HCT116 (cell line): ENCODE measurements at regions not wholly inside any gene's neighbourhood (a gene's known extent, or its start where the extent isn't known, plus 50 kb on each side); places are given as distances from the start of the nearest gene placed in this dataset.

Experiments
- ATAC-seq: fragments of 200-7000 bp; cut with Tn5 transposase; 2 replicates; pipeline ENCODE4 v1.9.1; 2020; ENCODE audit warnings: mild to moderate bottlenecking, moderate library complexity
- BruUV-seq: library from RNA; stranded (reverse); fragments of 400-500 nt; replicated peaks from 2 replicates; lab custom pipeline; 2021; lab: Mats Ljungman, UMichigan
- CTCF ChIA-PET: fragments of 300-600 bp; sonication (Branson Sonifier 250); formaldehyde crosslinking; loops from one replicate; lab custom pipeline; 2021; ENCODE audit warnings: antibody characterized with exemption; lab: Charles Lee
- POLR2A ChIA-PET: fragments of 300-600, 350-600 bp; sonication (Branson Sonifier 250); formaldehyde crosslinking; loops from one replicate; lab custom pipeline; 2021; ENCODE audit warnings: antibody characterized with exemption; lab: Charles Lee
- RAD21 ChIA-PET, 2 experiments: fragments of 300-600 bp; sonication (Branson Sonifier 250); formaldehyde crosslinking; loops; one replicate each; lab custom pipeline; 2023; ENCODE audit warnings: low total read pairs in 2 of 2; ENCODE audit not compliant: uncharacterized antibody in 2 of 2, unreplicated experiment in 2 of 2, low non-redundant PET in 1 of 2; lab: Charles Lee
- DNase-seq: peaks from one replicate; pipeline ENCODE4 v3.0.0-alpha.2; 2010; ENCODE audit warnings: low read depth, low spot score
- H2AFZ ChIP-seq: fragments of 200-600 bp; shearing (Covaris generic), sonication (generic); 2 replicates; pipeline ENCODE4 v1.6.1; 2017; ENCODE audit warnings: low read depth, mixed run types, mixed read lengths, antibody characterized with exemption, low read length; ENCODE audit not compliant: poor library complexity, severe bottlenecking
- H3K27ac ChIP-seq: 2 replicates; pipeline ENCODE4 v1.5.1; 2012; ENCODE audit warnings: low read depth, low read length
- H3K27me3 ChIP-seq: fragments of 200-600 bp; sonication (generic); 2 replicates; pipeline ENCODE4 v1.6.1; 2016; ENCODE audit warnings: mixed run types, low read length, mixed read lengths; ENCODE audit not compliant: insufficient read depth
- H3K36me3 ChIP-seq, 2 experiments: fragments of 200-500 bp in 1 of 2; fragments of 200-600 bp in 1 of 2; sonication (Bioruptor generic) in 1 of 2; sonication (generic) in 1 of 2; 2 replicates each; pipeline versions ENCODE4 v1.5.1 to v1.6.1; 2014 to 2016; ENCODE audit warnings: low read length in 2 of 2, inconsistent platforms in 1 of 2, mixed read lengths in 1 of 2, mixed run types in 1 of 2; ENCODE audit not compliant: insufficient read depth in 2 of 2, control insufficient read depth in 1 of 2
- H3K4me1 ChIP-seq, 2 experiments: fragments of 200-600 bp in 1 of 2; sonication (generic) in 1 of 2; 2 replicates each; pipeline versions ENCODE4 v1.5.1 to v1.6.1; 2012 to 2017; ENCODE audit warnings: low read length in 2 of 2, inconsistent platforms in 1 of 2, mild to moderate bottlenecking in 1 of 2, mixed read lengths in 1 of 2, mixed run types in 1 of 2, moderate library complexity in 1 of 2; ENCODE audit not compliant: insufficient read depth in 2 of 2, control insufficient read depth in 1 of 2
- H3K4me2 ChIP-seq: fragments of 200-600 bp; sonication (generic); 2 replicates; pipeline ENCODE4 v1.6.1; 2017; ENCODE audit warnings: mixed run types, low read length, mixed read lengths
- H3K4me3 ChIP-seq, 2 experiments: fragments of 200-600 bp in 1 of 2; sonication (generic) in 1 of 2; replicated peaks in 1 of 2; 2 replicates each; pipeline ENCODE4 v1.5.1; 2011 to 2016; ENCODE audit warnings: low read length in 2 of 2, control low read depth in 1 of 2, low read depth in 1 of 2, mild to moderate bottlenecking in 1 of 2, mixed read lengths in 1 of 2, mixed run types in 1 of 2
- H3K79me2 ChIP-seq: fragments of 200-600 bp; sonication (generic); 2 replicates; pipeline ENCODE4 v1.6.1; 2017; ENCODE audit warnings: mild to moderate bottlenecking, mixed run types, low read length, moderate library complexity, mixed read lengths; ENCODE audit not compliant: insufficient read depth
- H3K9ac ChIP-seq: fragments of 200-600 bp; sonication (generic); 2 replicates; pipeline ENCODE4 v1.6.1; 2016; ENCODE audit warnings: low read length, mixed read lengths
- H3K9me2 ChIP-seq: fragments of 200-600 bp; sonication (generic), shearing (Covaris generic); 2 replicates; pipeline ENCODE4 v1.6.1; 2017; ENCODE audit warnings: mixed run types, mild to moderate bottlenecking, moderate library complexity; ENCODE audit not compliant: insufficient read depth
- H3K9me3 ChIP-seq, 2 experiments: fragments of 200-500 bp in 1 of 2; fragments of 200-600 bp in 1 of 2; sonication (Bioruptor generic) in 1 of 2; sonication (generic) in 1 of 2; 2 replicates each; pipeline ENCODE4 v1.6.1; 2014 to 2017; ENCODE audit warnings: low read length in 2 of 2, mixed read lengths in 2 of 2, inconsistent platforms in 1 of 2, low read depth in 1 of 2, mild to moderate bottlenecking in 1 of 2, mixed run types in 1 of 2, moderate library complexity in 1 of 2; ENCODE audit not compliant: control insufficient read depth in 1 of 2, insufficient read depth in 1 of 2
- H4K20me1 ChIP-seq: fragments of 200-600 bp; sonication (generic), shearing (Covaris generic); 2 replicates; pipeline ENCODE4 v1.6.1; 2017; ENCODE audit warnings: mixed run types, mild to moderate bottlenecking, moderate library complexity; ENCODE audit not compliant: insufficient read depth
- CBX3 ChIP-seq: IDR thresholded peaks from 2 replicates; pipeline ENCODE4 v1.6.1; 2012; ENCODE audit warnings: low read depth
- CEBPB ChIP-seq: IDR thresholded peaks from 2 replicates; pipeline ENCODE4 v1.6.1; 2012; ENCODE audit warnings: low read depth
- ELF1 ChIP-seq: IDR thresholded peaks from 2 replicates; pipeline ENCODE4 v1.6.1; 2012; ENCODE audit warnings: low read depth, borderline replicate concordance
- FOSL1 ChIP-seq: IDR thresholded peaks from 2 replicates; pipeline ENCODE4 v1.6.1; 2012; ENCODE audit warnings: low read depth
- MAX ChIP-seq: IDR thresholded peaks from 2 replicates; pipeline ENCODE4 v1.6.1; 2012
- POLR2A ChIP-seq: IDR thresholded peaks from 2 replicates; pipeline ENCODE4 v1.7.0; 2011; ENCODE audit warnings: borderline replicate concordance; ENCODE audit not compliant: insufficient read depth, insufficient read length; ENCODE audit errors: extremely low read depth
- RAD21 ChIP-seq: IDR thresholded peaks from 2 replicates; pipeline ENCODE4 v1.6.1; 2012; ENCODE audit warnings: low read depth, mild to moderate bottlenecking
- SIN3A ChIP-seq: IDR thresholded peaks from 2 replicates; pipeline ENCODE4 v1.6.1; 2012; ENCODE audit warnings: low read depth
- SP1 ChIP-seq: IDR thresholded peaks from 2 replicates; pipeline ENCODE4 v1.6.1; 2012; ENCODE audit warnings: low read depth
- TCF7L2 ChIP-seq: IDR thresholded peaks from 2 replicates; pipeline ENCODE4 v1.7.0; 2011; ENCODE audit warnings: borderline replicate concordance, inconsistent platforms; ENCODE audit not compliant: insufficient read depth, insufficient read length; ENCODE audit errors: extremely low read depth
- YY1 ChIP-seq: IDR thresholded peaks from 2 replicates; pipeline ENCODE4 v1.6.1; 2011; ENCODE audit warnings: low read length, low read depth, moderate library complexity, mild to moderate bottlenecking; ENCODE audit not compliant: insufficient replicate concordance; ENCODE audit errors: extremely low read depth
- intact Hi-C: fragments of 100-400 bp; cut with micrococcal nuclease; formaldehyde crosslinking; loops from 2 replicates; pipeline ENCODE4 v1.10.0; 2022
- TF ChIP-seq, protein P1 (sequence below), 3 experiments: fragments of 200-600 bp in 1 of 3; sonication (generic) in 1 of 3; IDR thresholded peaks in 2 of 3; conservative IDR thresholded peaks in 1 of 3; 2 replicates each; pipeline ENCODE4 v1.5.1; 2012 to 2017; ENCODE audit warnings: low read depth in 2 of 3, low read length in 2 of 3, antibody characterized with exemption in 1 of 3, borderline replicate concordance in 1 of 3, control low read depth in 1 of 3, mild to moderate bottlenecking in 1 of 3, mixed read lengths in 1 of 3, mixed run types in 1 of 3, moderate library complexity in 1 of 3; ENCODE audit not compliant: insufficient read depth in 1 of 3
- TF ChIP-seq, protein P2 (sequence below): IDR thresholded peaks from 2 replicates; pipeline ENCODE4 v1.6.1; 2012; ENCODE audit warnings: low read depth

DNA sequence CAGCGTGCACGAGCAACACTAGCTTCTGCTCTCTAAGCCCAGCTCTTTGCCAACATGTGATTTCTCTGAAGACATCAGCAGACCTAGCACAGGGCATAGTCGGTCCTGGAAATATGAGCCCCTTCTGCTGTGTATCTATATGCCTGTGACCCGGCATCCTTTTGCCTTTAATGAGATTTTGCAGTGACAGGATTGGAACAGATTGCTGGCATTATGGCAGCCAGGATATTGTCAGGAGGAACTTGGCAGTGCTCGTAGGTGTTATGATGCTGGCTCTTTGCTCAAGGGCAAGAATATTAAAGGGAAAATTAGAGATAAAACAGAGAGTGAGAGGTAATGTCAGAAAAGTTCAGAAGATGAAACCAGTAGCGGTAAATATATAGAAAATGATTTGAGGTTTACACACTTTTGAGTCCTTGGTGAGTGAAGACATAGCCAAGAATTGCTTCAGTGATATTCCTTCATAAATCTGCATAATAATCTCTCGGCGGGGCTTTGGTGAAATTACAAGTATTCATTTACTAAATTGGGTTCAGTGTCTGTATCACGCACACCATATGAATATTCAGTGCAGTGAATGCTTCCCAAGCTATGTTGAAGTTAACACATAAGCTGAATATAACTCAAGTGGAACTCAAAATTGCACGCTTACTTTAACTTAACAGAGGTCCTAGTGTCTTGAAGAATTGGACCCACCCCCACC is 502.1 kb upstream of the NR3C2 start:
- intact Hi-C loops = no loop called here
- no peak overlapping the region for H2AFZ ChIP-seq
- no peak overlapping the region for H3K4me3 ChIP-seq
- H3K9me3 ChIP-seq = no peaks in the 10 kb centered on the region
- no peaks in the 10 kb centered on the region for H4K20me1 ChIP-seq
- no peaks in the 10 kb centered on the region for H3K9me2 ChIP-seq
- no peak overlapping the region for H3K9ac ChIP-seq
- ATAC-seq (no peak), DNase-seq (no peak)
- H3K36me3 ChIP-seq = no peaks in the 10 kb centered on the region
- no peaks in the 10 kb centered on the region for H3K79me2 ChIP-seq
- TF ChIP-seq CEBPB (no peak), FOSL1 (no peak), TCF7L2 (no peak), MAX (no peak), ELF1 (no peak), SP1 (no peak), SIN3A (no peak), CBX3 (no peak), YY1 (no peak), RAD21 (no peak), POLR2A (no peak)
- TF ChIP-seq, protein P1, sequence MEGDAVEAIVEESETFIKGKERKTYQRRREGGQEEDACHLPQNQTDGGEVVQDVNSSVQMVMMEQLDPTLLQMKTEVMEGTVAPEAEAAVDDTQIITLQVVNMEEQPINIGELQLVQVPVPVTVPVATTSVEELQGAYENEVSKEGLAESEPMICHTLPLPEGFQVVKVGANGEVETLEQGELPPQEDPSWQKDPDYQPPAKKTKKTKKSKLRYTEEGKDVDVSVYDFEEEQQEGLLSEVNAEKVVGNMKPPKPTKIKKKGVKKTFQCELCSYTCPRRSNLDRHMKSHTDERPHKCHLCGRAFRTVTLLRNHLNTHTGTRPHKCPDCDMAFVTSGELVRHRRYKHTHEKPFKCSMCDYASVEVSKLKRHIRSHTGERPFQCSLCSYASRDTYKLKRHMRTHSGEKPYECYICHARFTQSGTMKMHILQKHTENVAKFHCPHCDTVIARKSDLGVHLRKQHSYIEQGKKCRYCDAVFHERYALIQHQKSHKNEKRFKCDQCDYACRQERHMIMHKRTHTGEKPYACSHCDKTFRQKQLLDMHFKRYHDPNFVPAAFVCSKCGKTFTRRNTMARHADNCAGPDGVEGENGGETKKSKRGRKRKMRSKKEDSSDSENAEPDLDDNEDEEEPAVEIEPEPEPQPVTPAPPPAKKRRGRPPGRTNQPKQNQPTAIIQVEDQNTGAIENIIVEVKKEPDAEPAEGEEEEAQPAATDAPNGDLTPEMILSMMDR (IDR thresholded peaks at IDR 0.05 in 2 of 3, conservative IDR thresholded peaks at IDR 0.05 in 1 of 3; ENCODE audit: borderline replicate concordance in 1 of 3, insufficient read depth in 1 of 3, low read depth in 2 of 3, low read length in 2 of 3) = no peak
- TF ChIP-seq, protein P2, sequence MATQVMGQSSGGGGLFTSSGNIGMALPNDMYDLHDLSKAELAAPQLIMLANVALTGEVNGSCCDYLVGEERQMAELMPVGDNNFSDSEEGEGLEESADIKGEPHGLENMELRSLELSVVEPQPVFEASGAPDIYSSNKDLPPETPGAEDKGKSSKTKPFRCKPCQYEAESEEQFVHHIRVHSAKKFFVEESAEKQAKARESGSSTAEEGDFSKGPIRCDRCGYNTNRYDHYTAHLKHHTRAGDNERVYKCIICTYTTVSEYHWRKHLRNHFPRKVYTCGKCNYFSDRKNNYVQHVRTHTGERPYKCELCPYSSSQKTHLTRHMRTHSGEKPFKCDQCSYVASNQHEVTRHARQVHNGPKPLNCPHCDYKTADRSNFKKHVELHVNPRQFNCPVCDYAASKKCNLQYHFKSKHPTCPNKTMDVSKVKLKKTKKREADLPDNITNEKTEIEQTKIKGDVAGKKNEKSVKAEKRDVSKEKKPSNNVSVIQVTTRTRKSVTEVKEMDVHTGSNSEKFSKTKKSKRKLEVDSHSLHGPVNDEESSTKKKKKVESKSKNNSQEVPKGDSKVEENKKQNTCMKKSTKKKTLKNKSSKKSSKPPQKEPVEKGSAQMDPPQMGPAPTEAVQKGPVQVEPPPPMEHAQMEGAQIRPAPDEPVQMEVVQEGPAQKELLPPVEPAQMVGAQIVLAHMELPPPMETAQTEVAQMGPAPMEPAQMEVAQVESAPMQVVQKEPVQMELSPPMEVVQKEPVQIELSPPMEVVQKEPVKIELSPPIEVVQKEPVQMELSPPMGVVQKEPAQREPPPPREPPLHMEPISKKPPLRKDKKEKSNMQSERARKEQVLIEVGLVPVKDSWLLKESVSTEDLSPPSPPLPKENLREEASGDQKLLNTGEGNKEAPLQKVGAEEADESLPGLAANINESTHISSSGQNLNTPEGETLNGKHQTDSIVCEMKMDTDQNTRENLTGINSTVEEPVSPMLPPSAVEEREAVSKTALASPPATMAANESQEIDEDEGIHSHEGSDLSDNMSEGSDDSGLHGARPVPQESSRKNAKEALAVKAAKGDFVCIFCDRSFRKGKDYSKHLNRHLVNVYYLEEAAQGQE = no peak
- RAD21 ChIA-PET = no interaction called here
- BruUV-seq = no TSS peak
- no peak overlapping the region for H3K27ac ChIP-seq
- no peaks in the 10 kb centered on the region for H3K27me3 ChIP-seq
- H3K4me1 ChIP-seq = no peaks in the 10 kb centered on the region
- CTCF ChIA-PET = no interaction called here
- POLR2A ChIA-PET = no interaction called here
- no peak overlapping the region for H3K4me2 ChIP-seq
